Limb (tissue), 2 donors: ENCODE measurements at regions not wholly inside any gene's neighbourhood (a gene's known extent, or its start where the extent isn't known, plus 50 kb on each side); places are given as distances from the start of the nearest gene placed in this dataset.

Experiments
- DNase-seq, 2 donors: peaks; one replicate each; pipeline ENCODE4 v3.0.0-alpha.2; 2016; ENCODE audit errors: extremely low spot score in 2 of 2

- DNase-seq: no peak
Measured at GRCh38 chr2:64828261-64828660, 160.9 kb upstream of the SLC1A4 start.

- DNase-seq: no peak
Measured at GRCh38 chr2:64829525-64829924, 159.7 kb upstream of the SLC1A4 start.

GRCh38 chr2:64831134-64831976, 157.8 kb upstream of the SLC1A4 start:
- DNase-seq: peak in 1 of 2 donors; percentile 55

- no peak for DNase-seq
Measured at GRCh38 chr2:64831977-64832328, 157.2 kb upstream of the SLC1A4 start.

GRCh38 chr2:64832936-64833335, 156.3 kb upstream of the SLC1A4 start:
- DNase-seq: no peak

- no peak for DNase-seq
Measured at GRCh38 chr2:64836566-64836965, 152.6 kb upstream of the SLC1A4 start.

- no peak for DNase-seq
Measured at GRCh38 chr2:64837116-64837731, 152.0 kb upstream of the SLC1A4 start.

- DNase-seq: no peak
Measured at GRCh38 chr2:64837925-64838641, 151.1 kb upstream of the SLC1A4 start.

DNA sequence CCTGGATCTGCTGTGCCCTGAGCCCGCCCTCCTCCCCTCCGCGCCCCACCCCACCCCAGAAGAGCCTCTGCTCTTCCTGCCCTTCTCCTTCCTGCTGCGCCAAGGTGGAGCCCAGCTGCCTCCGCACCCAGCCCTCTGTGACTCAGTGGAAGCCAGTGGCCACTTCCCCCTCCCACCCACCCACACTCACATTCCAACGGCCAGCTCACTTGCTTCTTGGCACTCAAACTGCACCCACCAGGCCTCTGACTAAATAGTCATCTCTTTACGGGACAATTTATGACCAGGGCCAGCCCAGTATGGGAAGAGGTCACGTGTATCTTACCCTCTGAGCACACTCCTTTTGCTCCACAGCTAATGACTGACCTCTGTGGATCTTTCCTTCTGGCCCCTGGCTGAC, 150.4 kb upstream of the SLC1A4 start:
- no peak for DNase-seq

DNA sequence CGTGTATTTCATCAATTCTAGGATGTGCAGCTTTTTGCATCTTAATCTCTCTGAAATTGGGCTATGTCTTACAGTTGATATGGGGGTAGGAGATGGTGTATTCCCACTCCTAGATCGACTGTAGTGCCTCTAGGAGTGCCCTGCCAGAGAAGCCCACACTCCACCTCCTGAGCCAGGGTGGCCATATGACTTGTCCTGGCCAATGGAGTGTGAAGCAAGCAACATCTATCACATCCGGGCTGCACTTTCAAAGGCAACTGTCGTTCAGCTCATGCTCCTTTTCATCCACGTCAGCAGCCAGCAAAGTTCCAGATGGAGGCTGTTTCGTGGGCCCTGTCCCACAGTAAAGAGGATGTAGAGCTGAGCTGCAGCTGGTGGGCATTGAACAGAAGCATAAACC, 149.4 kb upstream of the SLC1A4 start:
- no peak for DNase-seq

DNA sequence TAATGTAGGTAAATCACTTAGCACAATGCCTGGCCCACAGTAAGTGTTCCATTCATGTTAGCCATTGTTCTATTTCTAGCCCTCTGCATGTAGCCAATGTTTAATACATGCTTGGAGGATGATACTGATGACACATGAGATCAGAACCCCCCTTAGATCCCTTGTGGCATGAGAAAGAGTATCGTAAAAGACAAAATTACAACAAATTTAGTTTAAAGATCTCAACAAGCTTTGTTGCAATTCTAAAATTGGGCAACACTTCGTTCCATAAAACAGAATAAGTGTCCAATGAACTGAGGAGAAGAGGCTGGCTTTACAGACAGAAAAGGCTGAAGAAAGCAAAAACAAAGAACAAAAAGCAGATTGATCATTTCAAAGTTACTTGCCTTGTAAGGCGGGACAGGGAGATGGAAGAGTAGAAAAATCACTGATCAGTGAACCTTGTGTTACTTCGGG, 148.7 kb upstream of the SLC1A4 start:
- DNase-seq: no peak

DNA sequence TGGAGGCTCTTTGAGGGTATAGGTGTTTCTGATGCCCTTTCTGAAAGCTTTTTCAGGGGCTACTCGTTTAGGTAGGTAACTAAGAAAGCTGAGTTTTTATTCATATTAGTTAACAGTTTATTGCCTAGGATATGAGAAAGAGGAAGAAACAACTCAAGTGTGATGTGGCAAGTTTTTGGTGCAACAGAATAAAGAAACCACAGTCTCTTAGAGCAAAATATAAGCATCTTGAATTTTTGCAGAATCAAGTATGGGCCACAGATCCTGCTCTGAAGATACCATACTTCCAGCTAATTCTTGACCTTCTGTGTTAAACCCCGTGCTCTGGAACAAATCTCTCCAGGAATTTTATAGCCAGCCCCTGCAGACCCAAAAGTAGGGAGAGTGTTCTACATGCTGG, 147.7 kb upstream of the SLC1A4 start:
- DNase-seq: no peak

DNA sequence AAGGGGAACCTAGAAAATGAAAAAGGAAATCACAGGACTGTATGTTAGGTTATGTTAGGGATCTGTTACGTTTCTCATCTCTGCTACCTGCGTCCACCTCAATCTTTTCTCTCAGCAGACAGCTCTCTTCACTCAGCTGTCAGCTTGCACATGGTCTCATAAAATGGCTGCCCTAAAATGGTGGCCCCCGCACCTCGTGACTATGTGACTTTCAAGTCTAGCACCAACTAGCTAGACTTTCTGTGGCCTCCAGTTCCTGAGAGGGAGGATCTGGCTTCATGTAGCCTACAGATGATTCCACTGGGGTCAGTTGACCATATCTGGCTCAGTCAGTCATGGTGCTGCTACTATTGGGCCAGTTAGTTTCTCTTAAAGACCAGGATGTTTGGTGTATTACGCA, 147.2 kb upstream of the SLC1A4 start:
- DNase-seq: no peak

GRCh38 chr2:64844087-64844486, 145.1 kb upstream of the SLC1A4 start:
- no peak for DNase-seq

GRCh38 chr2:64845273-64845905, 143.8 kb upstream of the SLC1A4 start:
- no peak for DNase-seq

DNA sequence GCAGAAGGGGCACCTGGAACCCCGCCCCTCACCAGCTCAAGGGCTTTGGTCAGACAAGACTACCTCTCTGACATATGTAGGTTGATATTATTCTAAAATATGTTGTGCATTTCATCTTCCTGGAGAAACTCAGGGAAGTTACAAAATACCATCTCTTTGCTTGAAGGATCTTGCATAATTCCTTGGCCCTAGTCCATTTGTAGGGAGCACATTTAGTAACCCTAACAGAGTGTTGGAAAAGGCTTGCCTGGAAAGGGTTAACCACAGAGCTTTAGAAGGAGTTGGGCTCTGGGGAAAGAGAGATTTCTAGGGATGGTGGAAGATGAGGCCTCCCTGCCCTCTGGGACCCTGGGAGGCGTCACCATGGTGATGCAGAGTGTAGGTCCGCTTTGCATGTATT, 143.0 kb upstream of the SLC1A4 start:
- DNase-seq: no peak

- no peak for DNase-seq
Measured at GRCh38 chr2:64847930-64848329, 141.3 kb upstream of the SLC1A4 start.

- no peak for DNase-seq
Measured at GRCh38 chr2:64848363-64848762, 140.8 kb upstream of the SLC1A4 start.

- no peak for DNase-seq
Measured at GRCh38 chr2:64848945-64849344, 140.3 kb upstream of the SLC1A4 start.

GRCh38 chr2:64850642-64851041, 138.6 kb upstream of the SLC1A4 start:
- no peak for DNase-seq

GRCh38 chr2:64852771-64853241, 136.4 kb upstream of the SLC1A4 start:
- no peak for DNase-seq

GRCh38 chr2:64853306-64853705, 135.9 kb upstream of the SLC1A4 start:
- no peak for DNase-seq
